OCI-LY3 (cell line): ENCODE measurements at regions not wholly inside any gene's neighbourhood (a gene's known extent, or its start where the extent isn't known, plus 50 kb on each side); places are given as distances from the start of the nearest gene placed in this dataset.
"Not testable (repeated sequence)": the region's sequence is repeated elsewhere in the genome, so short reads cannot be mapped to it uniquely, and the experiment has no call there.

Experiments used
- H2AFZ ChIP-seq: fragments of 200-600, 300-600 bp; shearing (Covaris generic); 2 replicates; pipeline ENCODE4 v1.6.0; 2014; ENCODE audit warnings: antibody characterized with exemption, low read depth, low read length
- H3K27ac ChIP-seq: fragments of 200-600, 300-600 bp; sonication (generic); 2 replicates; pipeline ENCODE4 v1.5.1; 2014; ENCODE audit warnings: mild to moderate bottlenecking, low read length, moderate library complexity, mixed read lengths
- H3K27me3 ChIP-seq: fragments of 200-600, 300-600 bp; sonication (generic); 2 replicates; pipeline ENCODE4 v1.6.1; 2014; ENCODE audit warnings: low read depth, low read length, mixed read lengths
- H3K36me3 ChIP-seq: fragments of 200-600, 300-600 bp; sonication (generic); replicated peaks from 2 replicates; pipeline ENCODE3; 2014; ENCODE audit warnings: low read depth, low read length, mixed read lengths
- H3K4me1 ChIP-seq: fragments of 300-600, 200-600 bp; sonication (generic); 2 replicates; pipeline ENCODE4 v1.6.1; 2014; ENCODE audit warnings: low read length, mixed read lengths
- H3K4me2 ChIP-seq: fragments of 200-600, 300-600 bp; sonication (generic); 2 replicates; pipeline ENCODE4 v1.6.1; 2014; ENCODE audit warnings: low read length, mixed read lengths
- H3K4me3 ChIP-seq: fragments of 300-600, 200-600 bp; sonication (generic); 2 replicates; pipeline ENCODE4 v1.5.1; 2014; ENCODE audit warnings: antibody characterized with exemption, mild to moderate bottlenecking, low read length, moderate library complexity
- H3K79me2 ChIP-seq: fragments of 300-600, 200-600 bp; shearing (Covaris generic); 2 replicates; pipeline ENCODE4 v1.6.1; 2014; ENCODE audit warnings: mild to moderate bottlenecking, low read length, mixed read lengths
- H3K9ac ChIP-seq: fragments of 300-600, 200-600 bp; shearing (Covaris generic); 2 replicates; pipeline ENCODE4 v1.6.0; 2014; ENCODE audit warnings: mild to moderate bottlenecking, low read length, moderate library complexity
- H3K9me3 ChIP-seq: fragments of 200-600, 300-600 bp; shearing (Covaris generic); 2 replicates; pipeline ENCODE4 v1.6.1; 2014; ENCODE audit warnings: low read length, mixed read lengths; ENCODE audit not compliant: insufficient read depth
- H4K20me1 ChIP-seq: fragments of 200-600, 300-600 bp; sonication (generic); 2 replicates; pipeline ENCODE4 v1.6.1; 2016; ENCODE audit warnings: low read length, mixed read lengths; ENCODE audit not compliant: insufficient read depth
- EZH2phosphoT487 ChIP-seq: fragments of 200-600 bp; shearing (Covaris generic); IDR thresholded peaks from 2 replicates; pipeline ENCODE4 v1.6.1; 2018; ENCODE audit warnings: antibody characterized with exemption, mixed run types, low read depth
- TF ChIP-seq, protein P1 (sequence below): fragments of 200-600, 300-600 bp; sonication (generic); IDR thresholded peaks from 2 replicates; pipeline ENCODE4 v1.5.1; 2014; ENCODE audit warnings: antibody characterized with exemption, low read length, low read depth

DNA sequence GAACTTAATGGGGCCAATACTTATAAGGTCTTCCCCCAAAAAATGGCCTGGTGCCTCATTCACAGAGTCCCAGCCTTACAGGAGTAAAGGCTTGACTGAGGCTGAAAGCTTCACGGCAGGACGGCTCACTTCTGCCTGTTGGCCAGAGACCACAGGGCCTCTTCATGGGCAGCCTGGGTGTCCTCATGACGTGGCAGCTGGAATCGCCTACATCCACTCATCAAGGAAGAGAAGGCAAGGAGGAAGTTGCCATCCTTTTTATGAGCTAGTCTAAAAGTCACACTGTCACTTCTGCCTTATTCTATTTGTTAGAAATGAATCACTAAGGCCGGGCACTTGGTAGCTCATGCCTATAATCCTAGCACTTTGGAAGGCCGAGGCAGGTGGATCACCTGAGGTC lies 89.3 kb upstream of the DGKG start:
- Histone ChIP-seq H4K20me1 (no peaks in the 10 kb centered on the region), H2AFZ (no peak overlapping the region), H3K9me3 (no peaks in the 10 kb centered on the region), H3K36me3 (no peaks in the 10 kb centered on the region), H3K4me3 (no peak overlapping the region), H3K9ac (no peak overlapping the region), H3K79me2 (no peaks in the 10 kb centered on the region), H3K27me3 (no peaks in the 10 kb centered on the region), H3K4me1 (peaks cover 13% of the 10 kb centered on the region), H3K4me2 (no peak overlapping the region), H3K27ac (no peak overlapping the region)
- TF ChIP-seq EZH2phosphoT487: no peak
- TF ChIP-seq, protein P1, sequence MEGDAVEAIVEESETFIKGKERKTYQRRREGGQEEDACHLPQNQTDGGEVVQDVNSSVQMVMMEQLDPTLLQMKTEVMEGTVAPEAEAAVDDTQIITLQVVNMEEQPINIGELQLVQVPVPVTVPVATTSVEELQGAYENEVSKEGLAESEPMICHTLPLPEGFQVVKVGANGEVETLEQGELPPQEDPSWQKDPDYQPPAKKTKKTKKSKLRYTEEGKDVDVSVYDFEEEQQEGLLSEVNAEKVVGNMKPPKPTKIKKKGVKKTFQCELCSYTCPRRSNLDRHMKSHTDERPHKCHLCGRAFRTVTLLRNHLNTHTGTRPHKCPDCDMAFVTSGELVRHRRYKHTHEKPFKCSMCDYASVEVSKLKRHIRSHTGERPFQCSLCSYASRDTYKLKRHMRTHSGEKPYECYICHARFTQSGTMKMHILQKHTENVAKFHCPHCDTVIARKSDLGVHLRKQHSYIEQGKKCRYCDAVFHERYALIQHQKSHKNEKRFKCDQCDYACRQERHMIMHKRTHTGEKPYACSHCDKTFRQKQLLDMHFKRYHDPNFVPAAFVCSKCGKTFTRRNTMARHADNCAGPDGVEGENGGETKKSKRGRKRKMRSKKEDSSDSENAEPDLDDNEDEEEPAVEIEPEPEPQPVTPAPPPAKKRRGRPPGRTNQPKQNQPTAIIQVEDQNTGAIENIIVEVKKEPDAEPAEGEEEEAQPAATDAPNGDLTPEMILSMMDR: no peak

DNA sequence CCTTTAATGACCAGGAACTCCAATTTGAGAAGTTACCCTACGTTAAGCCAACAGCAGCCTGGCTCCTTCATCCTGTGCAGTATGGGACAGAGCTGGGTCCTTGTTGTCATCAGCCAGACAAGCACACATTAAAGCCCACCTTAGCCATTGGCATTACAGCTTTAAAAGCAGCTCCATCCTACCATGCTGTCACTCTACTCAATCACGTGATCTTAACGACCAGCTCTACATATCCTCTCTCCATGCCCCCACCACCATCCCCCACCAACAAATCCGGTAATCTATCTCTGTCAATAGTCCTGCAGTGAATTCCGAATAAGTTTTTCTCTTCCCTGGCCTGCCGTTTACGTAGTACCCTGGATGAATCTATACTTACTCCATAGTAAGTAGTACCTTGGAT lies 82.9 kb upstream of the DGKG start:
- H4K20me1 ChIP-seq: no peaks in the 10 kb centered on the region

DNA sequence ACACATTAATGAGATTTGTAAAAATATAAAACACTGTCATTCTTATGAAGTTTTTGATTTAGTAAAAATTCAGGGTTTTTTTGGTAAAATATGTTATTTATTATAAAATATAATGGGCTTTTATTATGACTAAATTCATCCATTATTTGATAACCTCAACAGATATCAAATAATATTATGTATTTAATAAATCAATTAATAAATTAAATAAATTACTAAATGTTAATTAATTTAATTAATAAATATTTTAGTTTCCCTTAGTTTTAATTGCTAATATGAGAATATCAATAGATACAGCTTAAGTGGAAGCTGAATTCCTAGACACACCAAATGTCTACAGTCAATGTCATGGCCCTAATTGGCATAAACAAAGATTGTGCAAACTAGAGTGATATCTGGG lies 82.3 kb upstream of the DGKG start:
- Histone ChIP-seq H4K20me1 (no peaks in the 10 kb centered on the region), H3K4me3 (no peak overlapping the region), H3K36me3 (no peaks in the 10 kb centered on the region), H3K4me1 (0 out of 2 replicates have a peak, but pooled peaks cover 2% of the 10 kb centered on the region), H3K9me3 (no peaks in the 10 kb centered on the region), H2AFZ (no peak overlapping the region), H3K9ac (no peak overlapping the region), H3K27me3 (peaks cover 4% of the 10 kb centered on the region; the same call in 1 of the 2 replicates), H3K27ac (no peak overlapping the region), H3K4me2 (no peak overlapping the region), H3K79me2 (no peaks in the 10 kb centered on the region)
- TF ChIP-seq, protein P1: no peak
- TF ChIP-seq EZH2phosphoT487: no peak

More for the DNA sequence above, 82.9 kb upstream of the DGKG start:
- Histone ChIP-seq H3K27ac (no peak overlapping the region), H3K4me2 (no peak overlapping the region), H3K79me2 (no peaks in the 10 kb centered on the region), H3K4me1 (0 out of 2 replicates have a peak, but pooled peaks cover 2% of the 10 kb centered on the region), H2AFZ (no peak overlapping the region), H3K9ac (no peak overlapping the region), H3K27me3 (peaks cover 4% of the 10 kb centered on the region; the same call in 1 of the 2 replicates), H3K4me3 (no peak overlapping the region), H3K36me3 (no peaks in the 10 kb centered on the region), H3K9me3 (no peaks in the 10 kb centered on the region)
- TF ChIP-seq, protein P1: no peak
- no peak for TF ChIP-seq EZH2phosphoT487

DNA sequence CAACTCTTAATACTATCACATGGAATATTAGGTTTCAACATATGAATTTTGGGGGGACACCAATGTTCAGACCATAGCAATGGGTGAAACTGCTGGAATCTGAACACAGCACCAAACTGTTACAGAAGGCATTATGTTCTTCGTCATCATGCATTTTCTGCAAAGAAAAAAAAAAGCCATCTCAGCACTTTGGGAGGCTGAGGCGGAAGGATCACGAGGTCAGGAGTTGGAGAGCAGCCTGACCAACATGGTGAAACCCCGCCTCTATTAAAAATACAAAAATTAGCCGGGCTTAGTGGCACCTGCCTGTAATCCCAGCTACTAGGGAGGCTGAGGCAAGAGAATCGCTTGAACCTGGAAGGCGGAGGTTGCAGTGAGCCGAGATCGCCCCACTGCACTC lies 80.9 kb upstream of the DGKG start:
- H3K9me3 ChIP-seq, H3K79me2 ChIP-seq, H3K4me2 ChIP-seq, H3K27me3 ChIP-seq, H3K9ac ChIP-seq, H4K20me1 ChIP-seq, H3K36me3 ChIP-seq, H3K4me3 ChIP-seq, H3K4me1 ChIP-seq, H3K27ac ChIP-seq, H2AFZ ChIP-seq: not testable (repeated sequence)

DNA sequence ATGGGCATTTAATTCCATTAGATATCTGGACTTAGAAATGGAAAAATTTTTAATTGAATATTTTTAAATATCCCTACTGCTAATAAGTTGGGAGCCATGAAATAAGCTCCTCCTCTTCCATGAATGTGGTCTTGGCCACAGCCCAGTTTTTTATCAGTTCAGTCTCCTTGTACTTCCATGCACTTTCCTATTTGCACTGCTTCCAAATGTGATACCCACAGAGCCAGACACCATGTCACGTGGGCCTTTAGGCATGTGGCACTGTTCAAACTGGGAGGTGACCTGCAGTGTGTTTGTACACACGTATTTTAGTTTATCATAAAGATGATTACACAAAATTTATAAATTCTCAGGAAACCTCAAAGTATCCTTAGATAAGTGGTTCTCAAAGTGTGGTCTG lies 80.1 kb upstream of the DGKG start:
- Histone ChIP-seq H3K4me3 (no peak overlapping the region), H2AFZ (no peak overlapping the region), H3K9ac (no peak overlapping the region), H3K27ac (no peak overlapping the region), H4K20me1 (no peaks in the 10 kb centered on the region), H3K4me1 (0 out of 2 replicates have a peak, but pooled peaks cover 2% of the 10 kb centered on the region), H3K9me3 (no peaks in the 10 kb centered on the region), H3K79me2 (no peaks in the 10 kb centered on the region), H3K36me3 (no peaks in the 10 kb centered on the region), H3K4me2 (no peak overlapping the region), H3K27me3 (peaks cover 4% of the 10 kb centered on the region; the same call in 1 of the 2 replicates)
- no peak for TF ChIP-seq EZH2phosphoT487
- TF ChIP-seq, protein P1: no peak
